Fibroblast of pulmonary artery (primary cell): ENCODE measurements at regions not wholly inside any gene's neighbourhood (a gene's known extent, or its start where the extent isn't known, plus 50 kb on each side); places are given as distances from the start of the nearest gene placed in this dataset.
A peak's percentile ranks its signal among the peaks of the same experiment; 100 is the strongest.

ENCODE experiments used
- DNase-seq: peaks from one replicate; pipeline ENCODE4 v3.0.0-alpha.2; 2010; ENCODE audit warnings: low read depth
- H3K4me3 ChIP-seq: replicated peaks from 2 replicates; pipeline ENCODE4 v1.5.1; 2011; ENCODE audit warnings: low read depth, mild to moderate bottlenecking, control low read depth, low read length, moderate library complexity
- TF ChIP-seq, protein P1 (sequence below): IDR thresholded peaks from 2 replicates; pipeline ENCODE4 v1.5.1; 2011; ENCODE audit warnings: mild to moderate bottlenecking, control low read depth, low read length, inconsistent platforms; ENCODE audit errors: missing control alignments

DNA sequence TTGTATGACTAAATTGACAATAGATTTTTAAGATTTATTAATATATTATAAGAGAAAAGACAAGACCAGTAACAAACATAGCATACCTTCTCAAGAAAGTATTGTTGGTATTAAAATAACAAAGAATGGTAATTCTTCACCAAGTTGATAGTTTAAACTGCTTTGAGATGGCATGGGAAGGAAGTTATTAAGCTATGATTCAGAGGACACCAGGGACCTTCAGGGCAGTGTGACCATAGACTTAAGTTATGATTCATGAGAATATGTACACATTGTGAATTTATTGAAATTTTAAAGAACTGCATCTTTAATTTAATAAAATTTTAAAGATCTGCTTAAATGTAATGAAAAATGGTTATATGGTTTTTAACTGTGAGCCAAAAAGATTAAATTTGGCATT, 205.7 kb downstream of the DSEL start:
- H3K4me3 ChIP-seq, result no peak overlapping the region
- DNase-seq, result peak; percentile 57
- TF ChIP-seq, protein P1, sequence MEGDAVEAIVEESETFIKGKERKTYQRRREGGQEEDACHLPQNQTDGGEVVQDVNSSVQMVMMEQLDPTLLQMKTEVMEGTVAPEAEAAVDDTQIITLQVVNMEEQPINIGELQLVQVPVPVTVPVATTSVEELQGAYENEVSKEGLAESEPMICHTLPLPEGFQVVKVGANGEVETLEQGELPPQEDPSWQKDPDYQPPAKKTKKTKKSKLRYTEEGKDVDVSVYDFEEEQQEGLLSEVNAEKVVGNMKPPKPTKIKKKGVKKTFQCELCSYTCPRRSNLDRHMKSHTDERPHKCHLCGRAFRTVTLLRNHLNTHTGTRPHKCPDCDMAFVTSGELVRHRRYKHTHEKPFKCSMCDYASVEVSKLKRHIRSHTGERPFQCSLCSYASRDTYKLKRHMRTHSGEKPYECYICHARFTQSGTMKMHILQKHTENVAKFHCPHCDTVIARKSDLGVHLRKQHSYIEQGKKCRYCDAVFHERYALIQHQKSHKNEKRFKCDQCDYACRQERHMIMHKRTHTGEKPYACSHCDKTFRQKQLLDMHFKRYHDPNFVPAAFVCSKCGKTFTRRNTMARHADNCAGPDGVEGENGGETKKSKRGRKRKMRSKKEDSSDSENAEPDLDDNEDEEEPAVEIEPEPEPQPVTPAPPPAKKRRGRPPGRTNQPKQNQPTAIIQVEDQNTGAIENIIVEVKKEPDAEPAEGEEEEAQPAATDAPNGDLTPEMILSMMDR, result no peak

DNA sequence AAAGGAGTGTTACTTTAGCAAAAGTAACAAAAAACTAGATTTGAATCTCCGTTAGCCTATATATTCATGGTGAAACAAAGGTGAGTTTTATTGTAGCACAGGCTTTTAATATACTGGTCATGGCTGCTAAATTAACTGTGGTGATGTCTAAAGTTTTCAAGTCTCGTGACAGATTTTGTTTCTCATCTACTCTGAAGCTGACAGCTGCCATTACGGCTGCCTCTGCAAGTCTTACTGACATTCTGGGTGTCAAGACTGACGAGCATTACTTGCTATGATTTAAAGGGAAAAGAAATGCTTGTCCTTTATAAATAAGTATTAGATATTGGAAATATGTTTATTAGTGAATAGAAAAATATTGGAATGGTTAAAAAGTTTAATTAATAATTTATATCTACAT, 207.7 kb downstream of the DSEL start:
- TF ChIP-seq, protein P1, result no peak

GRCh38 chr18:67305466-67305865, 211.1 kb downstream of the DSEL start:
- TF ChIP-seq, protein P1, result no peak
- DNase-seq, result no peak
- no peak overlapping the region for H3K4me3 ChIP-seq

More for the DNA sequence above, 207.7 kb downstream of the DSEL start:
- no peak for DNase-seq
- no peak overlapping the region for H3K4me3 ChIP-seq

GRCh38 chr18:67302043-67302442, 214.5 kb downstream of the DSEL start:
- TF ChIP-seq, protein P1, result no peak
- H3K4me3 ChIP-seq, result no peak overlapping the region
- peak; percentile 27 for DNase-seq

GRCh38 chr18:67301592-67301991, 214.9 kb downstream of the DSEL start:
- H3K4me3 ChIP-seq, result no peak overlapping the region
- DNase-seq, result no peak
- TF ChIP-seq, protein P1, result no peak

GRCh38 chr18:67300498-67300897, 216.0 kb downstream of the DSEL start:
- H3K4me3 ChIP-seq, result no peak overlapping the region
- TF ChIP-seq, protein P1, result no peak
- no peak for DNase-seq

- no peak for DNase-seq
- TF ChIP-seq, protein P1, result no peak
- H3K4me3 ChIP-seq, result no peak overlapping the region
These were observed 223.7 kb downstream of the DSEL start for GRCh38 chr18:67292814-67293213.
